Epithelial cell of proximal tubule (primary cell): ENCODE measurements at regions not wholly inside any gene's neighbourhood (a gene's known extent, or its start where the extent isn't known, plus 50 kb on each side); places are given as distances from the start of the nearest gene placed in this dataset.
A peak's percentile ranks its signal among the peaks of the same experiment; 100 is the strongest.
"Not testable (repeated sequence)": the region's sequence is repeated elsewhere in the genome, so short reads cannot be mapped to it uniquely, and the experiment has no call there.

ENCODE experiments used
- DNase-seq: peaks from one replicate; pipeline ENCODE4 v3.0.0-alpha.2; 2011; ENCODE audit warnings: low read depth
- H3K4me3 ChIP-seq: 2 replicates; pipeline ENCODE4 v1.5.1; 2011; ENCODE audit warnings: low read depth, mild to moderate bottlenecking, low read length
- CTCF ChIP-seq: conservative IDR thresholded peaks from 2 replicates; pipeline ENCODE4 v1.5.1; 2012; ENCODE audit warnings: low read depth, mild to moderate bottlenecking, low read length

GRCh38 chr5:135737701-135738563 lies 96.5 kb upstream of the SLC25A48 start:
- no peak for TF ChIP-seq CTCF
- no peak for DNase-seq
- H3K4me3 ChIP-seq: no peak overlapping the region

GRCh38 chr5:135736952-135737351 lies 97.5 kb upstream of the SLC25A48 start:
- not testable (repeated sequence) for DNase-seq, H3K4me3 ChIP-seq

GRCh38 chr5:135735831-135736230 lies 98.6 kb upstream of the SLC25A48 start:
- TF ChIP-seq CTCF: no peak
- no peak overlapping the region for H3K4me3 ChIP-seq
- DNase-seq: no peak

- not testable (repeated sequence) for H3K4me3 ChIP-seq, DNase-seq
These were observed 99.5 kb upstream of the SLC25A48 start for GRCh38 chr5:135734956-135735355.

GRCh38 chr5:135731034-135731433 lies 103.4 kb upstream of the SLC25A48 start:
- H3K4me3 ChIP-seq, DNase-seq: not testable (repeated sequence)

GRCh38 chr5:135730161-135730560 lies 104.3 kb upstream of the SLC25A48 start:
- not testable (repeated sequence) for H3K4me3 ChIP-seq, DNase-seq

- no peak for DNase-seq
- peak; percentile 66 for TF ChIP-seq CTCF
- H3K4me3 ChIP-seq: no peak overlapping the region
These were observed 105.1 kb upstream of the SLC25A48 start for GRCh38 chr5:135729321-135729786.

GRCh38 chr5:135724617-135725016 lies 109.8 kb upstream of the SLC25A48 start:
- H3K4me3 ChIP-seq: no peak overlapping the region
- TF ChIP-seq CTCF: no peak
- no peak for DNase-seq

GRCh38 chr5:135723491-135723890 lies 111.0 kb upstream of the SLC25A48 start:
- no peak overlapping the region for H3K4me3 ChIP-seq
- TF ChIP-seq CTCF: no peak

More at GRCh38 chr5:135723491-135723890, 111.0 kb upstream of the SLC25A48 start:
- DNase-seq: no peak
